ENCODE measurements at regions not wholly inside any gene's neighbourhood (a gene's known extent, or its start where the extent isn't known, plus 50 kb on each side); places are given as distances from the start of the nearest gene placed in this dataset.
"Not testable (repeated sequence)": the region's sequence is repeated elsewhere in the genome, so short reads cannot be mapped to it uniquely, and the experiment has no call there.

DNA sequence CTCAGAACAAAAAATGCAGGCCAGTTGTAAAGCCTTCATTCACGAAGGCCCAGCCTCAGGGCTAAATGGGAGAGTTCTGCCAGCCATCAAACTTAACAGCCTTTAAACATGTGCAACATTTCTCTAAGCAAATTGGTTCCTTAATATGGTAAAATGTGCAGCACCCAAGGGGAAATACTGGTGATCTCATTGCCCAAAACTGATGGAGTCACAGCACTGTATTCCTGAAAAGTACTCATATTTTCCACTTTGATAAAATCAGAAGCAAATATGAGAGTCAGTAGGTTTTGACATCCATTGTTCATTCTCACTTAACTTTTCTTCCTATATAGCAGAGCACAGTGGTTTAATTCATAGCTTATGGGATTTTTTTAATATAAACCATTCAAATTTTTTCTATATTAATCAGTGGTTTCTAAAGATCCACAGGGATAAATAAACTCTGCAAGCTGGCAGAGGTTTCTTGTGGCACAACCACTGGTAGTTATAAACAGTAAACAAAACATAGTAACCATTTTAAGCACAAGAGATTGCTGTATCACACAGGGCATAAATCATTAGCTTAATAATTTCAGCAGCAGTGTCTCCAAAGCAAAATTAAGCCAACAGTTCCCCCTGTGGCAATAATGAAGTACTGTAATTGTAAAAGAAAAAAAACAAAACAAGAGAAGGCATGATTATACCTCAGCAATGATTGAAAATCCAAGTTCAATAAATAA, 106.9 kb upstream of the LYPLAL1 start:
- FAIRE-seq (no peak), DNase-seq (ENCODE audit: low spot score in 2 of 2) (no peak)

DNA sequence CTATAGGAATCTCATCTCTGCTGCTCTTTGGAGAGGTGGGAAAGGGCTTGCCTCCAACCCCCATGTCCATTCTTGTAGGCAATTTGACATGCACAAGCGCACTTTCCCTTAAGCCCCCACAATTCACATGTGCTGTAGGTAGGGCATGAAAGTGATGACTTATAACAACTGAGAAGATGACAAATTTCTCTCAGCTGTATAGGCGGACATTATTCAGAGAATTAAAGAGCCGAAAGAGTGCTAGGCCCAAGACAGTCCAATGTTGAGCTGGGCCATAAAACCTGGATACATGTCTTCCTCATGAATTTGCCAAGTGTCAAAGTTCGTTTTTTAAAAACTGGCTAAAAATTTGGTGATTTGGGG, 106.3 kb upstream of the LYPLAL1 start:
- FAIRE-seq (no peak), DNase-seq (ENCODE audit: low spot score in 2 of 2) (no peak)

DNA sequence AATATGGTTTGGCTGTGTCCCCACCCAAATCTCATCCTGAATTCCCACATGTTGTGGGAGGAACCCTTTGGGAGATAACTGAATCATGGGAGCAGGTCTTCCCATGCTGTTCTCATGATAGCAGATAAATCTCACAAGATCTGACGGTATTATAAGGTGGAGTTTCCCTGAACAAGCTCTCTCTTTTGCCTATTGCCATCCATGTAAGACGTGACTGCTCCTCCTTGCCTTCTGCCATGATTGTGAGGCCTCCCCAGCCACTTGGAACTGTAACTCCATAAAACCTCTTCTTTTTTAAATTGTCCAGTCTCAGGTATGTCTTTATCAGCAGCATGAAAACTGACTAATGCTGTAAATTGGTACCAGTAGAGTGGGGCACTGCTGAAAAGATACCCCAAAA, 103.3 kb upstream of the LYPLAL1 start:
- not testable (repeated sequence) for FAIRE-seq; DNase-seq (ENCODE audit: low spot score in 2 of 2)

DNA sequence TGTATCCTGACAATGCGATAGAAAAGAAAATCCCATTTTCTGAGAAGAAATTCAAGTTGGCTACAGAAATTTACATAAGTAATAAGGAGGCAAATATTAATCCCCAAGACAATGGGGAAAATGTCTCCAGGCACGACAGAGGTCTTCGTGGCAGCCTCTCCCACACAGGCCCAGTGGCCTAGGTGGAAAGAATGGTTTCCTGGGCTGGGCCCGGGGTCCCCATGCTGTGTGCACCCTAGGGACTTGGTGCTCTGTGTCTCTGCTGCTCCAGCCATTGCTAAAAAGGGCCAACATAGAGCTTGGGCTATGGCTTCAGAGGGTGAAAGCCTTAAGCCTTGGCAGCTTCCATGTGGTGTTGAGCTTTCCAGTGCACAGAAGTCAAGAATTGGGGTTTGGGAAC, 102.5 kb upstream of the LYPLAL1 start:
- FAIRE-seq: no peak
- DNase-seq (ENCODE audit: low spot score in 2 of 2): no peak

DNA sequence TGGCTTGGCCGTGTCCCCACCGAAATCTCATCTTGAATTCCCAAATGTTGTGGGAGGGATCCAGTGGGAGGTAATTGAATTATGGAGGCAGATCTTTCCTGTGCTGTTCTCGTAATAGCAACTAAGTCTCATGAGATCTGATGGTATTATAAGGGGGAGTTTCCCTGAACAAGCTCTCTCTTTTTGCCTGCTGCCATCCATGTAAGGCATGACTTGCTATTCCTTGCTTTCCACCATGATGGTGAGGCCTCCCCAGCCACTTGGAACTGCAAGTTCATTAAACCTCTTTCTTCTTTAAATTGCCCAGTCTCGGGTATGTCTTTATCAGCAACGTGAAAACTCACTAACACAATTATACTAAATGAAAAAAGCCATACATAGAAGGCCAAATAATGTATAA, 101.3 kb upstream of the LYPLAL1 start:
- DNase-seq (ENCODE audit: low spot score in 2 of 2) (no peak), FAIRE-seq (no peak)

DNA sequence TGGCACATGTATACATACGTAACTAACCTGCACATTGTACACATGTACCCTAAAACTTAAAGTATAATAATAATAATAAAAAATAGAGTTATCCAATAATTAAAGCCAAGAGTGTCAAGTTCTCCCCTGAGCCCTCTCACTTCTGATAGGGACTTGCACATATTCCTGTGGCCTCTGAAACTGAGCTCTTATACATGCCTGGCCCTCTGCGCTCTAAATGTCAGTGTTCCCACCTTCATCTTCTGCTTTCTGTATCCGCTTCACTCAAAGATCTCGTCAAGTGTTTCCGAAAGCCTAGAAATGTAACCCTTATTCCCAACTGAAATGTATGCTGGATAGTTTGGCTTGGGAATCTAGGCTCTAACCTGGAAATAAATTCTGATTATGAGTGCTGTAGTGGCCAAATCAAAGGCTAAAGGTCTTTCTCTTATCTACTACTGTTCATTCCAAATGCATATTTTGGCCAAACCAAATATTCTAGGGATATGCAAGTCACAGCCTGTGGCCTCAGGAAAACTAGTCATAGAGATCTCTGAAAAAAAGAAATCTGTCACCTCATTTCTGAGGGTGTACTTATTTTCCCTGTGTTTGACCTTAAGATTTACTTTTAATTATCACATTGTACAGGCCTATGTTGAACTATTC, 99.5 kb upstream of the LYPLAL1 start:
- FAIRE-seq (no peak), DNase-seq (ENCODE audit: low spot score in 2 of 2) (no peak)

DNA sequence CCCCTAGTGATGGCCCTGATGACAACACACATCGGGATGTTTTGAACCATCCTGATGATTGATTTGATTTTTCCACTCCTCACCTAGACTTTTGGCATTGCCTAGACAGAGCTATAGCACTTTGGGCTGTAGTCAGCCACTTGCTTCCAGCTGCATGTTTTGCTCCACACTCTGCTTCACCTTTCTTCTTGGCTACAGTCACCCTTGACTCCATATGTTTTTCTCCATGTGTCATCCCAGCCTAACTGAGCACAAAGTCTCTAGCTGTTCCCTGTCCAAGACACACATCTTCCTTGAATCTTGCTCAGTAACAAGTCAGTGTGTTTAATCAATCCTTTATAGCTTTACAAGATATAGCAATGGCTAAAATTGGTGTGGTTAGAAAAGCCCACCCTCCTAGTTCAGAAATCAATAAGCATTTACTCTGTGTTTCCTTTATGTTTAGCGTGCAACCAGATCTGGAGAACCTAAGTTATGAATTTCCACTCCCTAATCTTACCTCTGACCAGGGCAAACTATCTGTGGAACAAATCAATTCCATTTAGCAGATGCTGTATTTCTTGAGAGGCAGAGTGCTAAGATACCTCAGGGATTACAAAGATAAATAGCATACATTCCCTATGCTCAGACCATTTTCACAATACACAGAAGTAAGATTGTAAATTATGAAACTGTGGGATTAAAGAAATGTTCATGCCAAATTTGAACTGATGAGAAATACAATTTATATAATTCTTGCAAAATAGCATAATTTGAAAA, 98.4 kb upstream of the LYPLAL1 start:
- no peak for DNase-seq (ENCODE audit: low spot score in 2 of 2)
- FAIRE-seq: no peak

DNA sequence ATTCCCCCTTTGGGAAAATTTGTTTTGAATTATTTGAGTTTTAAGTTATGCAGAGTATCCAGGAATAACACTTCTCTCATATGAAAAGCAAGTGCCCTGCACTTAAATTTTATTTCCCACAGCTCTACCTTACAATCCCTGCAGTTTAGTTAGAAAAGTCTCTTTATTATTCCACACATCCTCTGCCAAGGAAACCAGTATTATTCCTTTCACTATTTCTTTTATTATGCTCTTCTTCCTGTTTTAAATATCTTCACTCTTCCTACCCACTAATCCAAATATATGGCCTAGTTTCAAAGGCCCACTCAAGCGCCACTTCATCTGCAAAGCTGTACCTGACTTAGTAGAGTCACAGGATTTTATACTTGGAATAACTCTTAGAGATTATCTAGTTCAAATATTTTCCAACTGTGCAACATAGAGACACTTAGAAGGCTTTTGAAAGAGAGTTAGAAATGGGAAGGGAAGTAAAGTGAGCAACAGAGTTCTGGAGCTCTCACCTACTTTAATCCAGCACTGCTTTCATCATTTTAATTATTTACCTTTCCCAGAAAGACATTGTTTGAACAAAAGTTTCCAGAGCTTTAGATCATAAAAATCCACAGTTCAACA, 97.2 kb upstream of the LYPLAL1 start:
- FAIRE-seq: no peak
- DNase-seq (ENCODE audit: low spot score in 2 of 2): no peak

DNA sequence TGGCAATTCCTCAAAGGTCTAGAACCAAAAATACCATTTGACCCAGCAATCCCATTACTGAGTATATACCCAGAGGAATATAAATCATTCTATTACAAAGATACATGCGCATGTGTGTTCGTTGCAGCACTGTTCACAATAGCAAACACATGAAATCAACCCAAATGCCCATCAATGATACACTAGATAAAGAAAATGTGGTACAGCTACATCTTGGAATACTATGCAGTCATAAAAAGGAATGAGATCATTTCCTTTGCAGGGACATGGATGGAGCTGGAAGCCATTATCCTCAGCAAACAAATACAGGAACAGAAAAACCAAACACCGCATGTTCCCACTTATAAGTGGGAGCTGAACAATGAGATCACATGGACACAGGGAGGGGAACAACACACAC, 95.9 kb upstream of the LYPLAL1 start:
- FAIRE-seq; DNase-seq (ENCODE audit: low spot score in 2 of 2): not testable (repeated sequence)

DNA sequence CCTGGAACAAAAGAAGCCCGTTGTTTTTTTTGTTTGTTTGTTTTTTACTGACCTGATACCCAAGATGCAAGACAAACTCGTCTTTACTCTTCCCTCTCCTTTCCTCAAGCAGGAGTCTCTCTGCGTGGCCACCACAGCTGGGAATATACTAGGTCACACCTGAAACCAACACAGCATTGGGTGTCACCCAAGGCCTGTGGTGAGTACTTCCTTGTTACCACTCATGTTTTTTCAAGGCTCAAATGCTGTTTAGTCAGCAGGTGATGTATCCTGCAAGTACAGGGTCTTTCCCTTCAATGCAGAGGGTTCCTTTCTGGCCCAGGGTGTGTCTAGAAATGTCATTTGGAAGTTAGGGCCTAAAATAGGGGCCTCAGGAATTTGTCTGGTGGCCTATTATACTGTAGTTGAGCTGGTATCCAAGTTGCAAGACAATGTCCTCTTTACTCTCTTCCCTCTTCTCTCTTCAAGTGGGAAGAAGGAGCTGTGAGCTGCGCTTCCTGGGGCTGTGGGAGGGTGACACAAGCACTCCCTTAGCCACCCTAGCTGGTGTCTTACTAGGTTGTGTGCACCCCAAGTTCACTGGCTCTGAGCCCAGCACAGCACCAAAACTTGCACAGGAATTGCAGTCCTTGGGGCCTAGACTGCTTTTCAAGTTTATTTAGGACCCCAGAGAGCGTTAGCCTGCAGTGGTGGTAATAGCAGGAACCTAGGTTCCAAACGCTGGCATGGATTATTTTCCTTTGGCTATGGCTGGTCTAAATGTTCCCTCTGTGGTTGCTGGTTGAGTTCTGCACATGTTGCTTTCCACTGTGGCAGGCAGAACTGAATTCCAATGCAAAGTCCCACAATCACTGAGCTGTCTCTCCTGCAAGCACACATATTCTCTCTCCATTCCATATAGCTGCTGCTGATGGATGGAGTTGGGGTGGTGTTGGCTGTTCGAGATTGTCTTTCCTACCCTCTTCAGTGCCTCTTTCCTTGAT, 91.4 kb upstream of the LYPLAL1 start:
- FAIRE-seq (no peak), DNase-seq (ENCODE audit: low spot score in 2 of 2) (no peak)

DNA sequence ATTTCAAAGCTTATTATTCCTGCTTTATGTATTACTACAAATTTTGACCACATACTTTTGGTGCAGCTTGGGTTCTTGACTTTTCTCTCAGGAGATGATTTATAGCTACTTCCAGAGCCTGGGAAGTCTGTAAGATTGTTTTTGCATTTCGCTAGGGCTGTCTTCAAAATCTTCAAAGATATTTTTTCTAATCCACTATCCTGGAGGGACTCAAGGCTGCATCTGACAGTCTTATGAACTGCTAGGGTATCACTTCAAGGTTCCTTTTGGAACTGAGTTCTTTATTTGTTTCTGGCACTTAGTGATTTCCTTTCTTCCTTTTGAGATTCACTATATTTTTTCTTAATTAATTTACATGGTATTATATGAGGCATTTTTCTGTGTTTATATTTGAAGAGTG, 90.0 kb upstream of the LYPLAL1 start:
- FAIRE-seq (no peak), DNase-seq (ENCODE audit: low spot score in 2 of 2) (no peak)

DNA sequence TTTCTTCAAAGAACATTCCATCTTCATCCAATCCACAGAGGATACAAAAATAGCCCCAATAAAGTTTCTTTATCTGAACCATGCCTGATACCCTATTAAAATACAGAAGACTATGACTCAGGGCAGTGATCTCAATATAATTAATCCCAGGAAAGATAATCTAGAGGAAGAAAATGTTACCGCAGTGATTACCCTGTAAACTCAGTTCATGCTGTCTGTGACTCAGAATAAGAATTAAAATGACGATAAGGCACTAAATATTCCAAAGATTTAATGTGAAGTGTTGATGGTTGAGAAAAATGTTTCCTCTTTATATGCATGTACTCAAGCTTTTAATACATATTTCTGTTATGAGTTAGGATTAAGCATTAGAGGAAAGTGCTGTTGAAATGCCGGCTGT, 88.6 kb upstream of the LYPLAL1 start:
- FAIRE-seq (no peak), DNase-seq (ENCODE audit: low spot score in 2 of 2) (no peak)

DNA sequence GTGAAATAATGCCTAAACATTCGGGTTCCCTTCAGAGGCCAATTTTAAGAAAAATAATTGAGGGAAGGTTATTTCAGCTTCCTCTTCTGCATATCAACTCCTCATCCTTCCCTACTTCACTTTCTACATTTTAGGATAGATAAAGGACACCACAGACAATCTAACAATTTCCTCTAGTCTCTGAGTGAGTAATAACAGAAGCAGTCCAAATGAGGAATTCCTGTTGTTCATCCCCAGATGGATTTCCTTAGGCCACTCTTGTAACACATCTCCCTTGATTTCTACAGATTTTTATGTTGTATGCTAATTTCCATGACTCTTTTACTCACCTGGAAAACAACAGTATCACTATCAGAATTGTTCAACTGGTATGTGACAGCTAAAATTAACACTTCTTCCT, 87.7 kb upstream of the LYPLAL1 start:
- FAIRE-seq: no peak
- DNase-seq (ENCODE audit: low spot score in 2 of 2): no peak

DNA sequence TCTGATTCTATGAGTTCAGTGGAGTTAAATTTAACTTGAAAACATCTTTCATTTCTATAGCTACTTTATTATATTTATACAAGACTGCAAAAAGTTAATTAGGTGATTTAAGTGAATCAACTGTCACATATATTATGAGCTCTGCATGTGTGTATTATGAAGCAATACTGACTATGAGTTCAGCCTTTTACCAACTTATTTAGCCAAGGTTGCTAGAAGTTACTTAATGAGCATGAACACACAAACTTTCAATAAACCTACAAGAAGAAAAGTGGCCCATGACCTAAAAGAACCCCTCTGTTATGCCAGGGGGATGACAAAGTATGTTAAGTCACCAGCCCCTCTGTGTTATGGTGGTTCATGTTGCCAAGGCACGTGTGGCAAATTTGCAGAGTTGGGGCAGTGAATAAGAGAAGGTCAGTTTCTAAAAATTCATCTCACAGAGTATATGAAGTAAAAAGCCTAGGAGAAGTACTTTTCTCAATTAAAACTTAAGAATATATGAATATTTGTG, 86.7 kb upstream of the LYPLAL1 start:
- DNase-seq (ENCODE audit: low spot score in 2 of 2) (no peak), FAIRE-seq (no peak)

DNA sequence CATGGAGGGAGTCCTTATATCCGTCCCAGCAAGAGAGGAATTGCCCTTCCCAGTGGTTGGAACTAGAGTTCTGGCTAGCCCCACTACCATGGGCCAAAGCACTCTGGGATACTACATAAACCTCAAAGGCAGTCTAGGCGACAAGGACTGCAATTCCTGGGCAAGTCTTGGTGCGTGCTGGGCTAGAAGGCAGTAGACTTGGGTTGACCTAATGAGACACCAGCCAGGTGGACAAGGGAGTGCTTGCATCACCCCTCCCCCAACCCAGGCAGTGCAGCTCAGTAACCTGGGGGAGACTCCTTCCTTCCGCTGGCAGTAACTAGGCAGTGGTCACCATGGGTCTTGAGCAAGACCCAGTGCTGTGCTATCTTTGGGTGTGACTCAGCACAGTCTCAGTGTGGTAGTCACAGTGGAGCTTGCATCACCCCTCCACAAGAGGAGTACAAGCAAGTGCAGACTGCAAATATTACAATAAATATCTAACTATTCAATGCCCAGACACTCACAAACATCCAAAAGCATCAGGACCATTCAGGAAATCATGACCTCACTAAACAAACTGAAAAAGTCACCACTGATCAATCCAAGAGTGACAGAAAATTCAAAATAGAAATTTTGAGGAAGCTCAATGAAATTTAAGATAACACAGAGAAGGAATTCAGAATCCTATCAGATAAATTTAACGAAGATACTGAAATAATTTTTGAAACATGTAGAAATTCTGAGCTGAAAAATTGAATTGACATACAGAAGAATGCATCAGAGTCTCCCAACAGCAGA, 84.7 kb upstream of the LYPLAL1 start:
- FAIRE-seq (no peak), DNase-seq (ENCODE audit: low spot score in 2 of 2) (no peak)

DNA sequence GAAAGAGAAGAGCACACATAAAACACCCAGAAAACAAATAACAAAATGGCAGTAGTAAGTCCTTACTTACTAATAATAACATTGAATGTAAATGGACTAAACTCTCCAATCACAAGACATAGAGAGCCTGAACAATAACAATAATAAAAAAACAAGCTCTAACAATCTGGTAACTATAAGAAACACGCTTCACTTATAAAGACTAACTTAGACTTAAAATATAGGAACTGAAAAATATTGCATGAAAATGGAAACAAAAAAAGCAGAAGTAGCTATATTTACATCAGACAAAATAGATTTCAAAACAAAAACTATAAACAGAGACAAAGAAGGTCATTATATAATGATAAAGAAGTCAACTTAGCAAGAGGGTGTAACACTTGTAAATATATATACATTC, 83.1 kb upstream of the LYPLAL1 start:
- FAIRE-seq (no peak), DNase-seq (ENCODE audit: low spot score in 2 of 2) (no peak)

DNA sequence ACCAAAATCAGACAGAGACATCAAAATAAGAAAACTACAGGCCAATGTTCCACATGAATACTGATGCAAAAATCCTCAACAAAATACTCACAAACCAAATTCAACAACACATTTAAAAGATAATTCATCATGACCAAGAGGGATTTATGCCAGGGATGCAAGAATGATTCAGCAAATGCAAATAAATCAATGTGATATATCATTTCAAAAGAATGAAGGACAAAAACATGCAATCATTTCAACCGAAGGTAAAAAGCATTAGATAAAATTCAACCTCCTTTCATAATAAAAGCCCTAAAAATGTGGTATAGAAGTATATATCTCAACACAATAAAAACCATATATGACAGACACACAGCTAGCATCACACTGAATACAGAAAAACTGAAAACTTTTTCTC, 81.5 kb upstream of the LYPLAL1 start:
- FAIRE-seq (no peak), DNase-seq (ENCODE audit: low spot score in 2 of 2) (no peak)

DNA sequence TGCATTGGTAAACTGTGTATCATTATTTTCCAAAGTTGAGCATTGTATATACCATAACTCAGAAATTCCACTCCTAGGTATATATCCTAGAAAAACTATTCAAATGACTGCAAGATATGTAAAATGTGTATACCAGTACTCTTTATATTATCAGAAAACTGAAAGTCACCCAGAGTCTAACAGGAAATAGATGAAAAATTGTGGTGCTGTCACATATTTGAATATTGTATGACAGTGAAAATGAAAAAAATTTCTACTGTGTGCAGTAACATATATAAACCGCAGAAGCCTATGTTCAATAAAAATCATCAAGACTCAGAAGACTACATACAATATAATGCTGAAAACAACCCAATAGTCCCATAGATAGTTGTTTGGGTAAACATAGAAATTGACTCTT, 74.4 kb upstream of the LYPLAL1 start:
- no peak for DNase-seq (ENCODE audit: low spot score in 2 of 2)
- no peak for FAIRE-seq

DNA sequence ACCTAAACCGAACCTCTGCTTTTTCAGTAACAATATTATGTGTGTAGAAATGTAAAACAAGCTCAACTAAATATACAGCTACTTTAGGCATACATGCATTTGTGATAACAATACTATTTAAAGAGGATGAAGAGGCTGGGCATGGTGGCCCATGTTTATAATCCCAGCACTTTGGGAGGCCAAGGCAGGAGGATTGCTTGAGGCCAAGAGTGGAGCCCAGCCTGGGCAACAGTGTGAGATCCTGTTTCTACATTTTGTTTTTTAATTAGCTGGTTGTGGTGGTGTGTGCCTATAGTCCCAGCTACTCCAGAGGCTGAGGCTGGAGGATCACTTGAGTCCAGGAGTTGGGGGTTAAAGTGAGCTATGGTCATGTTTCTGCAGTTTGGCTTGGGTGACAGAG, 73.6 kb upstream of the LYPLAL1 start:
- FAIRE-seq (no peak), DNase-seq (ENCODE audit: low spot score in 2 of 2) (no peak)
